Bone marrow (tissue), 2 donors: ENCODE measurements at regions not wholly inside any gene's neighbourhood (a gene's known extent, or its start where the extent isn't known, plus 50 kb on each side); places are given as distances from the start of the nearest gene placed in this dataset.

Experiments used
- DNase-seq, 2 donors: peaks; one replicate each; lab custom pipeline; 2025; lab: John Stamatoyannopoulos, UW

DNA sequence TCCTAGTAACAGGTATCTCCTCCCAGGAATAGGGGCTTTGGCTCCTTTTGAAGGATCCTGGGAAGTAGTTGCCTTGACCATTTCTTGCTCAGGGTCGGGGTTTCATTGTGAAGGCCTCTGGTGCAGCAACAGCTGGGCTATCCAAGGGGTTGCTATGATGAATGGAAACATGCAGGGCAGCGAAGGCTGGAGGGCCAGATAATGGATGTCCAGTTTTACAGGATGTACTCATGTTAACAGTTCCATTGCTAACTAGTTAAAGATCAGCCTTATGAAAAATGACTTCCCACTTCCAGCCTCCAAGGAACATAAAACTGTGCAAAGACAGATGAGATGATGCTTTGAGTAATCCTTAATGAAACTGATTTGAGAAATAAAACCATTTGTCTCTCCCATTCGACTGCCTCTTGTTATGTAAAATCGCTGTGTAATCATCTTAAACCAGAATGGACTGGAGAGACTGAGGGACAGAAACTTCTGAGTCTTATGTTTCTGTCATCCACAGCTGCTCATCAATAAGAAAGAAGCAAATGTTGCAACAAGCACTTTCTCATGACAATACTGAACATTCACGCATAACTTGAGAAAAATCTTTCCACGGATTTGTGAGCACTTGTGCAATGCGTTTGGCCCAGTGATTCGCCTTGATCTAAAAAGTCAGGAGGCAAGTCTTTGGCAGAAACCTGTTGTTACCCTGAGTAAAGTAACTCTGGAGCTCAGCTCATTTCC lies 473.5 kb upstream of the RGMA start:
- no peak for DNase-seq

DNA sequence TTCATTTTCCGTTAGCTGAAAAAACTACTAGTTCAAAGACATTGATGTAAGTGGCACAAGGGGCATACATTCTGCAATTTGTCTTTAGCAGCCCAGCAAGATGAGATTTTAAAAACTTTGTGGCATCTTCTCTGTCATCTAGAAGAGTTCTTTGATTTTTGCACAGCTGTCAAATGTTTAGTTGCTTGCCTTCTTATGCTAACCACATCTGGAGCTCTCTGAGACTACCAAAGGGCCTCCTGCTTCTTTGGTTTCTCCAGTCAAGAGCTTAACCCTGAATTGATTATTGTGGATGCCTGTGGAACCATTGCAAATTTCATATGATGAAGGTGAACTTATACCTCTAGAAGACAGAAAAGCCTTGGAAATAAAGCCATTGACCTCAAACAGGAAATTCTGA lies 468.7 kb upstream of the RGMA start:
- DNase-seq, result no peak

DNA sequence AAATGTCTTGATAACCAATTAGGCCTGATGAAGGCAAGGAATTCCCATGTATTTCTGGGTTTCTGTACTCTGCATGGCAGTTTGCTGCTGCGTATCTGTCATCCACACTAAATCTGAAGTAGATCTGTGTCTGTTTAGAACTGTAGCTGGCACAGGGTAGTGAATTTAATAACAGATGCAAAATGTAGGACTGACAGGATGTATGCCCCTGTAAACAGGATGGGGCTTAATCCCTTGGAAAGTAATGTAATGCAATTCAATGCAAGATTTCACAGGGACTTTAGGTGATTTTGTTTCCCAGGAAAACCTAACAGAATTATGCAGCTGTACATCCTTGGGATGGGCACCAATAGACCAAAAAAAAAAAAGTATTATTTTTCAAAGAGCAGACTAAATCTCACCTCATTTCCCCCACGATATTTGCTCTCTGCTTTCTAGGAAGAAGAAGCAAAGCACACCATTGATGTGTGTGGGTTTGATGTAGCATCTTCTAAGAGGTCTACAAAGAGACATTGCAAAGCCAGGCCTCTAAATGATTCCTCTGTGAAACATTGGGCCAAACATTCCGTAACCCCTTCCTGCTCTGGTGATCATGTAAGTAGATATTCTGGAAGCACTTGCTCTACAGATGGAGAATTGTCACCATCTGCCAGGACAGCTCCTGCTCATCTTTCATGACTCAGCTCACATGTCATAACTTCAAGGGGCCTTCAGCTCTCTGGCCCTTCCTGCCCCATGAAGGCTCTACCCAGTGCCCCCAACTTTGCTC lies 464.3 kb upstream of the RGMA start:
- no peak for DNase-seq

DNA sequence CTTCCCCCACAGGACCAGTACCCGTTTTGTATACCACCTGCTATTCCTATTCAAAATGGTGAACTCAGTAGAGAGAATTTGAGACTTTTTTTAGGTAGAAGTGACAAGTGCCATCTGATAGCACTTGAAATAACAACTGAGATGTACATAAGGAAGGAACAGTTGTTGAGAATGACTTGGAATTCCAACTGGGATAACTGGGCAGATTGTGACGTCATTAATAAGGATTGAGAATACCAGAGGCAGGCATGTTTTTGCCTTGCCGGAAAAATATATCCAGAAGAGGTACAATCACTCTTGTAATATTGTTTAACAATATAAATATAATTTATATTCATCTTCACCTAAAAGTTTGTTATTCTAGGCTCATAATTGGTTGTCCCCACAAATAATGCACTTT lies 454.1 kb upstream of the RGMA start:
- no peak for DNase-seq

DNA sequence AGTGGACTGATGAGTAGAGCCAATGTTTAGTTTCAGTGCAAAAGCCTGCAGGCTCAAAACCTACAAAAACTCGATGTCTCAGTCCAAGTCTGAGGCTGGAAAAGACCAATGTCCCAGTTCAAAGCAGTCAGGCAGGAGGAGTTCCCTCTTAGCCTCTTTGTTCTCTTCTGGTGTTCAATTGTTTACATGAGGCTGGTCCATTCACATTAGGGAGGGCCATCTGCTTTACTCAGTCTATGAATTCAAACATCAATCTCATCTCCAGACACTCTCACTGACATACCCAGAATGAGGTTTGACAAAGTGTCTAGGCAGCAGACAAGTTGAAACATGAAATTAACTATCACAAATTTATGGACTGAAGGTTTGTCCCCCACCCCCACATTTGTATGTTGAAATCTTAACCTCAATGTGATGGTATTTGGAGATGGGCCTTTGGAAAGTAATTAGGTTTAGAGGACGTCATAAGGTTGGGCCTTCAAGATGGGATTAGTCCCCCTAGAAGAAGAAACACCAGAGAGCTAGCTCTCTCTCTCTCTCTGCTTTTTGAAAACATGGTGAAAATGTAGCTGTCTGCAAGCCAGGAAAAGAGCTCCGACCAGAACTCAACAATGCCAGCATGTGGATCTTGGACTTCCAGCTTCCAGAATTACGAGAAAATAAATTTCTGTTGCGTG lies 438.5 kb upstream of the RGMA start:
- no peak for DNase-seq

DNA sequence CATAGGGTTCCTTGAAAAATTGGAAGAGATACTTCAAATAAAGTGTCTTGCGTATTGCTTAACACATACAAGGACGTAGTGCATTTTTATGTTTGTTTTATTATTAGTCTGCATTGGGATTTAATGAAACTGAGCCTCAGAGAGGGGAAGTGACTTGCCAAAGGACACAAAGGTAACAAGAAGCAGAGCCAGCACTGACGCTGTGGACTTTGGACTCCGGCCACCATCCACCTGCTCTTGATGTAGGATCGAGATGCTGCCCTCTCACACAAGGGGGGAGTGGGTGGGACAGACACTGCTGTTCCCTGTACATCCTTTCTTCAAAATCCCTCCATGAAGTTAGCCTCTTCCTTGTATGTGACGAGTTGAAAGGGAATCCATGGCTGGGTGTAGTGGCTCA lies 435.4 kb upstream of the RGMA start:
- no peak for DNase-seq

DNA sequence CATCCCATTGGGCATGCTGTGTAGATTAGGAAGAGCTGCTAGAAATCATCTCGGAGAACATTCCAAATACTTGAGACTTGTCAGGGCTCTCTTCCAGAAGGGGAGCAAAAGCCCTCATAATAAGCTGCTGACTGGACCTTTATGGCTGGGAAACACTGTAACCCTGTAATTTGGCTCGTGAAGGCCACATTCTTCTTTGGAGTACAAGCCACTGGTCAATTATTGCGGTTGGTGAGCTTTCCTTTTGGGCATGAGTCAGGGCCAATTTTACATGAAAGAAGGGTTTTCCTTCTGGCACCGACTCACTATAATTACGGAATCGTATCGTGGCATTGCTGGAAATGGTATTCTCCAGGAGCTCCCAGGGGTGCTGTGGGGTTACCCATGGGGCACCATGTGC lies 434.5 kb upstream of the RGMA start:
- no peak for DNase-seq

DNA sequence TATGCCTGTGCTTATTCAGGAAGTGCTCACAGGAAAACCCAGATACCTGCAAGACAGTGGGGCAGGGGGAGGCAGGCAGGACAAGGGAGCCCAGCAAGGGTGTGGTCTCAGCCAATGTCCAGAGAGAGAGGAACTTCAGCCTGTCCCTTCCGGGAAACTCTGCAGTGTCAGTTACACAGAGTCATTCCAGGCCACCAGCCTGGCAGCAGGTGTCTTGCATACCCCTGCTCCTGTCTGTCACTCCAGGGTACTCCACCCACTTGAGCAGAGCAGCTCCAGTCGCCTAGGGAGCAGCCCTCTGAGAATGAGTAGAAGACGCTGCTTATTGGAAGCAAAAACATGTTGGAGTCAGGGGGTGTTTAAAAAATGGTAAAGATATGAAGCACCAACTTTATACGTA lies 431.2 kb upstream of the RGMA start:
- no peak for DNase-seq

DNA sequence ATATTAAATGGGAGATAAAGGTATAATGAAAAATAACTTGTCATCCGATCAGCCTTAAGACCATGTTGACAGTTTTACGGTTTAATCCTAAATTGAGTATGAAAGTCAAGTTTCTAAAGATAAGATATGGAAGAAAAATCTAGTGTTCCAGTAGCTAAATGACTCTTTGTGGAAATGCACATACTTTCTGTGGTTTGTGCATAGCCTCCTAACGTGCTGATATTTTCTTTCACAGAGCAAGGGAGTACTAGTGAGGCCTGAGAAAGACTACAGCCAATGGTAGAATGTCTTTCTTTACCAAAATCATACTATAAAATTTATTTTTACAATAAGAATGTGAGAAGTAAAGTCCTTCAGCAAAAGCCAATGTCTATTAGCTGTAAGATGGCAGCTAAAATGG lies 430.6 kb upstream of the RGMA start:
- no peak for DNase-seq

DNA sequence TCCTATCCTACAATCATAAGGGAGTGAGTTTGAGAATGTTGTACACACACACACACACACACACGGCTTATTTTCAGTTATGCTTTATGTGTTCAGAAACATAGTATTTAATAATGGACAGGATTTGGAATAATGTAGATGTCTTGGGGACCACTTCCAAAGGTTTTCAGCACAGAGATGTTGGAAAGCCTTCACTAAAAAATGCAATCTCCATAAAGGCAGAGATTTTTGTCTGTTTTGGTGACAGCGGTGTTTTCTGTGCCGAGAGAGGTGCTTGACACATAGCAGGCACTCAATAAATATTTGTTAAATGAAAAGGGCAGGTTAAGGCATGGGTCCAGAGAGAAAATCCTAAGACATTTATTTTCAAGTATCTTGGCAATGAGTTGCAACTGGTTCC lies 428.2 kb upstream of the RGMA start:
- DNase-seq, result no peak

DNA sequence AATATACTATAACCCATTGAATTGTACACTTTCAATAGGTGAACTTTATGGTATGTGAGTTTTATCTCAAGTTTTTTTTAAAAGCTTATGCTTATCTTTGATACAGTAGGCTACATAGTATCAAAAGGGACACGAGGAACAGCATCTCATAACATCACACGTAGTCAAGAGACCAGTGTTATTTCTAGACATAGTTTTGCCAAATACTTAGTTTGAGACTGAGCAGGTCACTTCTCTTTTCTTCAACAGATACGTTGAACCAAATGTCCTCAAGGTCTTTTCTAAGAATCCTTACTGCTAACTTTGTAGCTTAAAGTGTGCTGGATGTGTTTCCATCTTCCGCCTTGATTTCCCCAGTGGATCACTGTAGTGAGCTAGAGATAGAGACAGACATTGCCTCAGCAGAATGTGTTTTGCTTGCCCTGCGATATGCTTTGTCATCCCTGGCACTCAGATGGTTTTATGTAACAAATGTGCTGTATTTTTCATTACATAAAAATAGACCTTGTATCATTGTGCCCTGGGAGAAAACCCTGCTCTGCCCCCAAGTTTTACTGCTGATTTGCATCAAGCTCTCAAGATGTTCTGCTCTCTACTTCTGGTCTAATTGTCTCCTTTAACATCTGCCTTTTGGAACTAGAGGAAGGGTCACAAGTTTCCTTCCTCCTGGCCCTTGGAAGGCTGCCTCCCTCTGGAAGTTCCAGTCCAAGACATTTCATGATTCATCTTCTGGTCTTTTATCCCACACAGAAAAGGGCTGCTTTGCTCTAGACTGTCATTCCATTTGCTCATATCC lies 426.4 kb upstream of the RGMA start:
- no peak for DNase-seq

DNA sequence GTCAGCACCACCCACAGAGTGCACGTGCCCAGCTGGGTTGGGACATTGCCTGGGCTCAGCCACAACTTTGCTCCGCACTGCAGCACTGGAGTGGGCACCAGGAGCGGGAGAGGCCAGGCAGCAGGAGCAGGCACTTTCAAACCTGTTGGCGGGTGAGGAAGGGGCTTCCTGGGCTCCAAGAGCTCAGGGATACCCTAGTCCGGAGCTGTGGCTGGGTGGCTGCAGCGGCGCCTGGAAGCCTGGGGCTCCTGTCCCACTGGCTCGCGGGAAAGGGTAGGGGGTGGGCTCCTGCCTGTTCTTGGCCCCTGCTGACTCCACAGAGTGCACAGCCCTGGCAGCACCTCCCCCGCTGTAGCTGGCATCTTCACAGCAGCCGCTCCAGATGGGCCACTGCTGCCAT lies 417.6 kb upstream of the RGMA start:
- no peak for DNase-seq

DNA sequence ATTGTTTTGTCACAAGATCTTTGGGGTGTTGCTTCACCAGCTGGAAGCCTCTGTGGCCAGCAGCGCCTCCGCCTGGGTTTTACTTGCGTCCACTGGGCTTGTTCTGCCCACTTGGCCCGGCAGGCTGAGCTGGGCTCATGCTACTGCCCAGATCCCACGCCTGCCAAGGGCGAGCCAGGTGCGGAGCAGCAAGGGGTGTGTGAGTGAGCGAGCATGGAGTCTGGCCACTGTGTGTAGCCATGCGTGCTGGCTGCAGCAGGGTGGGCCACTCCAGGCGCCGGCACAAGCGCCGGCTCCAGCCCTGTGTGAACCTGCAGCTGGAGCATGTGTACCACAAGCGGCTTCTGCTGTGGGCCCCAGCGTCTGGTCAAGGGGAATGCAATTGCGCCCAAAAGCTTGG lies 416.5 kb upstream of the RGMA start:
- DNase-seq, result no peak

DNA sequence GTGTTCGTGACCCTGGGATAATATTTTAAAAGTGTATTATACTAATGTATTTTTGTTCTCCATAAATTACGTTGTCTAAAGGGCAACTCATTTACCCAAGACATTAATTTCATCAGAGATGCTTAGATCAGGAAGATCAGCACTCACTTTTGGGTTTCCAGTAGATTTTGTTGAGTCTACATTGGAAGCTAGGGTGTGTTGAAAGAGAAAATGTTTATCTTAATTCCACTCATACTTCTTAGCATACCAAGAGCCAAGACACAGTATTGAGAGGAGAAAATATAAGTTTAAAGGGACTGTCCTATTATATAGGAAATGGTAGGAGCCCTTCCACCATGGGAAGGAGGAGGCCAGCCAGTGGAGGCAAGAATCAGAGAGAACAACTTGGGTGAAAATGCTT lies 412.9 kb upstream of the RGMA start:
- no peak for DNase-seq

DNA sequence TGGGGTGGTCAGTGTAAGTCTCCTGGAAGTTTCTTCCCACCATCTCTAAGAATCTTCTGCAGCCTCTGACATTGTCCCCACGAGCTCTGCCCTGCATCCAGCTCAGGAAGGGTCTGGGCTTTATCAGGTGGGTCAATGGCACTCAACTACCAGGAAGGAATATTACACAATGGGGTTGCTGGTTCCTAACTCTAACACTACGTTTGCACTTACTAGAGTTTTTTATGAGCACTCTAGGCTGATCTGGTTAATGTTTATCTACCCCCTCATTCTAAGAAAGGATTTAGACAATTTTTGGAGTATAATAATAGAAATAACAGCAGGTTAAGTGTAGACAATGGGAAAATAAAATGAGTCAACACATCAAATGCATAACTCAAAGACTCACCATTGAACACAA lies 411.1 kb upstream of the RGMA start:
- no peak for DNase-seq

DNA sequence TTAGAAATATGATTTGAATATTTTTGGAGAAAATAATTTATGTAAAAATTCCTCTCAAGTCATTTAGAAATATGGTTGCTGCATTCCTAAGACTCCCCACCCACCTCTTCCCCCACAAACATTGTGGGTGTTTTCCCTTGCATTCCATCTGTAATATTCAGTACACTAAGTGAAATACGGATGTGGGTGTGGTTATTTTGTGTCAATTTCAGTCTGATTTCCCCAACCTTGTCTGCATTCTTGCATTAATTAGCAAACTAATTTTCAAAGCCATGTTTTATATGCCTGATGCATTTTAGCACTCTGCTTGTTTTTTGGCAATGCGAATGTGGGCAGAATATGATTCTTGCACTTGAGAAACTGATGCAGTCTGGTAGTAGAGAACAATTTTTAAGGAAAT lies 408.3 kb upstream of the RGMA start:
- no peak for DNase-seq

DNA sequence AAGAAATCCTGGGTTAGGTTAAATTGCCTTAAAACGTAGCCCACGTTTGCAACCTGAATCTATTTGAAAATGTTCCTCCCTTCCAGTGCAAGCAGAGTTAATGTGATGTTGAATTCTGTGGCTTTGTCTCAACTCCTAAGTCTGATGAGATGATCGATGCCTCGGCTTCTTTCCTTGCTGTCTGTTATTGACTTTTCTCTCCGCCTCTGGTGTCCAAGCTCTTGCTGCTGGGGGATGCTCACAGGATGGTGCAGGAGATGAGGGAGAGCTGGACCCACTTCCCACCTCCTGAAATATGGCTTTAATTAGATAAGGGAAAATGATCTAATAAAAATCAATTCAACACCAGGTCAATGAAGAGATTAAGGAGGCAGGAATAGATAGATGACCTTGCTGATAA lies 407.9 kb upstream of the RGMA start:
- no peak for DNase-seq

DNA sequence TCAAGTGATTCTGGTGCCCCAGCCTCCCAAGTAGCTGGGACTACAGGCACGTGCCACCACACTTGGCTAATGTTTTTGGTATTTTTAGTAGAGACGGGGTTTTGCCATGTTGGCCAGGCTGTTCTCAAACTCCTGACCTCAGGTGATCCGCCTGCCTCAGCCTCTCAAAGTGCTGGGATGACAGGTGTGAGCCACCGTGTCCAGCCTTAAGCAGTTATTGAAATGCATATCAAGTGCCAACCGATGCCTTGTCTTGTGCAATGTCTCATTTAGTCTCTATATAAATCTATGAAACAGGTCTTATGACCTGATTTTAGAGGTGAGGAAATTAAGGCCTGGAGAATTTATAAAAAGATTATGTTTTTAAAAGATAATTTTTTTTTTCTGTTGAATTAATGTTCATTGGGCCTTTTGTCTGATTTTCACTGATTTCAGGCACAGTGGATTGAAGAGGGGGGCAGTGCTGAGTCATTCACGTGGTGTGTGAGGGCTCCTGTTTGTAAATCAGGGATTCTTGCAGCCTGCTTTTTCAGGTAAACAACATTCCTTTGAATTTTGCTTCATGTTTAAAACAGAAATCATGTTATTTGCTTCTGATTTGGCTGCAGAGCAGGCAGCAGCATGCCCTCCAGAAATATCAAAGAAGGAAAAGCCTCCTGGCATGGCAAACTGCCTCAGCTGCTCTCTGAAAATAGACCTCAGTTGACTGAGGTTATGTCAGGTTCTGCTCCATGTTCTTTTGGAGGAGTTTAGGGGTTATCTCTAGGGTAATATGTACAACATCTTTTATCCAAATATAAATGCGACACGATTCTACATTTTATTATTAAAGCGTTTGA lies 407.0 kb upstream of the RGMA start:
- DNase-seq, result no peak

DNA sequence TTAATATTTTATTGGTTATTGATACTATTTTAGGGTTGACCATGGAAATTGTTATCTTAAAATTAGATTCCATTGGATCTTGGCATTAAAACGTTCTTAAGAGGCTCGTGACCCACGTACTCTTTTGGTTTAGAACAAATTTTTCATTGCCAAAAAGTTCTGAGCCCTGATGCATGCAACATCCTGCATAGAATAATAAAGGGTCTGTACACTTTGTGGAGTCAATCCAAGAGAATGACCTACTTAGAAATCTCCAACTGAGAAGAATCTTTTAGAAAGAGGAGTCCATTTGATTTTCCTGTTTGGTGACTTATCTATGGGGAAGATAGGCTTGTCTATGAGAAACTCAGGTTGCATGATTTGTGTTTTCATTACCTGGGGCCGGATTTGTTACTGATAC lies 404.2 kb upstream of the RGMA start:
- DNase-seq, result no peak

DNA sequence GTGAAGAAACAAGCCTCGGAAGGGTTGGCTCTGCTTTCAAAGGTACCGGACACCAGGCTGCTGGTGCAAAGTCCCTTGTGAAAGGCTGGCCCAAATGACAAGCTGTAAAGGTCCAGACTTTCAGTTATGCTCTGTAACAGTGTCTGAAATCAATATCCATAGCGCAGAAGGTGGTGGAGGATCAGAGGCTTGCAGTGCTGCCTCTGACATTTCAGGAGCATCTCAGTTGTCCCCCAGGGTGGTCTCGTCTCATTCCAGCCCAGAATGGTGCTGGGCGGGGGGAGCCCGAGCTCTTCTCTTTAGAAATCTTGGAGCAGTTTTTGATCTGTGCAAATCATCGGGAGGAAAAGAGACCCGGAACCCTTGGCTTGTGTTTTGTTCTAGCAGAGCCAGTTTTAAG lies 402.3 kb upstream of the RGMA start:
- no peak for DNase-seq

DNA sequence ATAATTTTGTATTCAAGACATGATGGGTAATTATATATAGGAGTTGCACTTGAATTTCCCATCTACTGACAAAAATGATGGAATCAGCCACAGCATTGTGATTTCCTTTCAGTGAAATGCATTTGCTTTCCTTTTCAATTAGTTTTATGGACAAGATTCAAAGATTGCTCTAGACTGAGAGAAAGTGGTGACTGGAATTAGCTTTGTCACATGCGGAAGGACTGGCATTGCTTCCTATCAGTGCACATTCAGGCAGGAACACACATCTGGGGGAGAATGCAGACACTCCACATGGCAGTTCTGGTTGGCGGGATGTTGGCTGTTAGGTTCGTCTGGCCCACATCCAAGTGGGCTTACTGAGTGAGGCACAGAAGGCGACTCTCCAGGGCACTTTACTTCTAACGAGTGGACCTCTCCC lies 399.3 kb upstream of the RGMA start:
- no peak for DNase-seq
